Stimulated activated naive B cell treated with anti-CD40 and anti-IgM and Interleukin-4, amounts not matched to agents 10 μg/mL and 1 μg/mL and 100 μg/mL, for 72 hours (primary cell): ENCODE measurements at regions not wholly inside any gene's neighbourhood (a gene's known extent, or its start where the extent isn't known, plus 50 kb on each side); places are given as distances from the start of the nearest gene placed in this dataset.

ENCODE experiments used
- ATAC-seq, 2 donors: fragments of 150-1000 bp; cut with Tn5 transposase; replicated peaks; 2 replicates each; pipeline ENCODE4 v1.10.0; 2021; ENCODE audit warnings: moderate library complexity in 1 of 2
- DNase-seq: peaks from one replicate; pipeline ENCODE4 v3.0.0; 2021
- H3K27ac Mint-ChIP-seq: one replicate; pipeline ENCODE4 v1.8.0; 2022; ENCODE audit warnings: mild to moderate bottlenecking, mixed read lengths
- H3K27me3 Mint-ChIP-seq, 2 donors: one replicate each; pipeline ENCODE4 v1.8.0; 2022; ENCODE audit warnings: mixed read lengths in 2 of 2
- H3K36me3 Mint-ChIP-seq, 2 donors: one replicate each; pipeline ENCODE4 v1.8.0; 2022; ENCODE audit warnings: mixed read lengths in 2 of 2, mild to moderate bottlenecking in 1 of 2
- H3K4me1 Mint-ChIP-seq, 2 donors: one replicate each; pipeline ENCODE4 v1.8.0; 2022; ENCODE audit warnings: mixed read lengths in 2 of 2, mild to moderate bottlenecking in 1 of 2
- H3K4me3 Mint-ChIP-seq, 2 donors: one replicate each; pipeline ENCODE4 v1.8.0; 2022; ENCODE audit warnings: mild to moderate bottlenecking in 2 of 2, mixed read lengths in 2 of 2, moderate library complexity in 1 of 2
- H3K9me3 Mint-ChIP-seq, 2 donors: one replicate each; pipeline ENCODE4 v1.8.0; 2022; ENCODE audit warnings: mixed read lengths in 2 of 2, mild to moderate bottlenecking in 1 of 2

DNA sequence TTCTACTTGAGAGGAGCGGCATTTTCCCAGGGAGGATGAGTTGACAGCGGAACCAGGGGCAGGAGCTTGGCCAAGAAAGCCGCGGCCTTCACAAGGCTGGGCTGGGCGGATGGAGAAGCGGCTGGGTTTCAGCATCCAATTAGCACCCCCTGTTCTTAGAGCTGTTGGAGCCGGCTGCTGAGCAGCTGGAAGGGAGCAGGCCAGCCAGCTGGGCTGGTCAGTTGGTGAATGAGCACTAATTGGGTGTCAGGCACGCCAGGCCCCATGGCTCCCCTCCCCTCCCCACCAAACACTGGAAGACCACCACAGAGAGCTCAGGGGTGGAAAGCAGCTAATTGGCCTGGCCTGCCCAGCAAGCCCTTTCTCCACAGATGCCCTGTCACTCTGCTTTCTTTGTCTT, 245.6 kb downstream of the RRAGC start:
- Mint-ChIP-seq H3K4me3 (no peak overlapping the region), H3K27me3 (peaks cover 49 to 55% of the 10 kb centered on the region in 2 donors), H3K4me1 (no peaks in the 10 kb centered on the region), H3K27ac (no peak overlapping the region), H3K36me3 (peaks cover 3% of the 10 kb centered on the region in 2 donors), H3K9me3 (peaks cover 7 to 11% of the 10 kb centered on the region in 2 donors)
- no peak for DNase-seq
- no peak for ATAC-seq

GRCh38 chr1:38612951-38613350, 246.6 kb downstream of the RRAGC start:
- Mint-ChIP-seq H3K9me3 (peaks cover 7 to 11% of the 10 kb centered on the region in 2 donors), H3K27ac (no peak overlapping the region), H3K36me3 (peaks cover 3% of the 10 kb centered on the region in 2 donors), H3K4me1 (peaks cover 0 to 2% of the 10 kb centered on the region in 2 donors), H3K4me3 (no peak overlapping the region), H3K27me3 (peaks cover 49 to 58% of the 10 kb centered on the region in 2 donors)
- ATAC-seq (no peak), DNase-seq (no peak)

- Mint-ChIP-seq H3K4me3 (no peak overlapping the region), H3K27ac (peak overlapping the region; percentile 63), H3K4me1 (peaks cover 0 to 2% of the 10 kb centered on the region in 2 donors), H3K9me3 (peaks cover 7 to 11% of the 10 kb centered on the region in 2 donors), H3K27me3 (peaks cover 39 to 49% of the 10 kb centered on the region in 2 donors), H3K36me3 (peaks cover 3% of the 10 kb centered on the region in 2 donors)
- ATAC-seq (no peak), DNase-seq (no peak)
These were observed 247.8 kb downstream of the RRAGC start for GRCh38 chr1:38611664-38612211.

GRCh38 chr1:38609166-38610025, 250.2 kb downstream of the RRAGC start:
- Mint-ChIP-seq H3K4me1 (peaks cover 0 to 2% of the 10 kb centered on the region in 2 donors), H3K27ac (no peak overlapping the region), H3K36me3 (no peaks in the 10 kb centered on the region), H3K27me3 (peaks cover 23 to 45% of the 10 kb centered on the region in 2 donors), H3K4me3 (no peak overlapping the region), H3K9me3 (no peaks in the 10 kb centered on the region)
- DNase-seq (no peak), ATAC-seq (no peak)

DNA sequence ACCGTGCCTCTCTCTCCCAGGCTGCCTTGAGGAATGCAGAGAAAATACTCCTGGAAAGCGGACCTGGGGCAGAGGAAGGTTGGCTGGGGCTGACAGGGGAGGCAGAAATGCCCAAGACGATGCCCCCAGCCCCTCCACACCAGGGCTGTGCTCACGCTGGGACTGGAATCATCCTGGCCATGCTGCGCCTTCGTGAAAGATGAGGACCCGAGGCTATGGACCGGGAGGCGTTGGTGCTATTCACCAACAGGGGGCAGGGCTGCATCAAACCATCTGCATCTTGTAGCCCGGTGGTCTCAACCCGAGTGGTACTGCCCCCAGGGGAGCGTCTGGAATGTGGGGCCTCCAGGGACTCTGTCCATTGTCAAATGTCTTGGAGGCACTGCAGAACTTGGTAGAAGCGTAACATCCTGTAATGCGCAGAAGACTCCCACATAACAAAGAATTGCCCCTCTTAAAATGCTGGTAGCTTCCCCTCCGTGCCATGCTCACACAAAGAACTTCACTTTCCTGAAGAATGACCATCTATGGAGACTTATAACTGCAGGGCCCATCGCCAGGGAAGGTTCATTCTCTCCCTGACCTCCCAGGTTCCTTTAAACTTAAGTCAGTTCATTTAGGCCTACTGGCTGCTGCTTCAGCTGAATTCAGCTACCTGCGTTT, 251.2 kb downstream of the RRAGC start:
- Mint-ChIP-seq H3K27ac (no peak overlapping the region), H3K4me3 (no peak overlapping the region), H3K9me3 (no peaks in the 10 kb centered on the region), H3K4me1 (peaks cover 0 to 2% of the 10 kb centered on the region in 2 donors), H3K27me3 (peaks cover 18 to 36% of the 10 kb centered on the region in 2 donors), H3K36me3 (no peaks in the 10 kb centered on the region)
- ATAC-seq (peak; percentile 38 to 42), DNase-seq (no peak)

DNA sequence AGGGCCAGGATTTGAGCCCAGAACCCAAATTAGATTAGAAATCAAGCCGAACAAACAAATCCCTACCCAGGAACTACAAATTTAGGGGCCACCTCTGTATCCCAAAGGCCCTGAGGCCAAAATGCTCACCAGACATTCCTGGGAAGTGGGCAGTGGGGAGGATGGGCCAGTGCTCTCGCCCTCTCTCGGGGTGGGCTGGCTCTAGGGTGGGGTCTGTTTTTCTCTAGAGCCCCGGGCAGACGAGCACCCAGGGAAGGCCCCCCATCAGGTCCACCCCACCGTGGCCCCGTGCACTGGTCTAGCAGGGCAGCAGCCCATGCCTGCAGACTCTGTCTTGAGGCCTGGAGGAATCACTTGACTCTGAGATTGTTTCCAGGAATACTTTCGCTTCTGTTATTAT, 252.0 kb downstream of the RRAGC start:
- no peak overlapping the region for H3K27ac Mint-ChIP-seq
- H3K36me3 Mint-ChIP-seq: no peaks in the 10 kb centered on the region
- ATAC-seq: no peak
- no peak overlapping the region for H3K4me3 Mint-ChIP-seq
- no peak for DNase-seq
- peaks cover 14 to 39% of the 10 kb centered on the region in 2 donors for H3K27me3 Mint-ChIP-seq
- H3K9me3 Mint-ChIP-seq: no peaks in the 10 kb centered on the region
- H3K4me1 Mint-ChIP-seq: peaks cover 0 to 2% of the 10 kb centered on the region in 2 donors

- Mint-ChIP-seq H3K4me3 (no peak overlapping the region), H3K4me1 (peaks cover 0 to 4% of the 10 kb centered on the region in 2 donors), H3K9me3 (no peaks in the 10 kb centered on the region), H3K27me3 (peaks cover 17 to 32% of the 10 kb centered on the region in 2 donors), H3K36me3 (no peaks in the 10 kb centered on the region), H3K27ac (no peak overlapping the region)
- no peak for ATAC-seq
- DNase-seq: no peak
These were observed 254.5 kb downstream of the RRAGC start for GRCh38 chr1:38605063-38605462.

- Mint-ChIP-seq H3K4me1 (peaks cover 0 to 4% of the 10 kb centered on the region in 2 donors), H3K27me3 (peaks cover 13 to 27% of the 10 kb centered on the region in 2 donors), H3K27ac (no peak overlapping the region), H3K36me3 (no peaks in the 10 kb centered on the region), H3K4me3 (no peak overlapping the region), H3K9me3 (no peaks in the 10 kb centered on the region)
- ATAC-seq (no peak), DNase-seq (no peak)
These were observed 255.7 kb downstream of the RRAGC start for GRCh38 chr1:38603907-38604306.

DNA sequence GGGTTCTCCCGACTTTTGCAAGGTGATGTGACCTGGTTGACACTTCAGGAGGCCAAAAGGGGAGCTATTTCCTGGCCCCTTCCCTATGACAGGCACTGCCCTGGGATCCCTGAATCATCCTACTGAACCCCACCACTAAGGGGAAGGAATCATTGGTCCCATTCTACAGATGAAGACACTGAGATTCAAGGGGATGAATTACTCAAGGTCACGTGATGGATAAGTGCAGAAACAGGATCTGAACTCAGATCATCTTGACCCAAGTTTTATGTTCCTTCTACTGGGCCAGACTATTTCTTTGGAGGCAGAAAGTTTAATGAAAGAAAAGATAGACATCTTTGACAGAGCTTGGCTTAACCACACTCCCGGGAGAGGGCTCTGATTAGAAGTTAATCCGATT, 258.7 kb downstream of the RRAGC start:
- DNase-seq: no peak
- Mint-ChIP-seq H3K27me3 (peaks cover 24 to 27% of the 10 kb centered on the region in 2 donors), H3K9me3 (peaks cover 0 to 2% of the 10 kb centered on the region in 2 donors), H3K4me3 (no peak overlapping the region), H3K27ac (no peak overlapping the region), H3K36me3 (no peaks in the 10 kb centered on the region), H3K4me1 (peaks cover 0 to 2% of the 10 kb centered on the region in 2 donors)
- ATAC-seq: no peak

DNA sequence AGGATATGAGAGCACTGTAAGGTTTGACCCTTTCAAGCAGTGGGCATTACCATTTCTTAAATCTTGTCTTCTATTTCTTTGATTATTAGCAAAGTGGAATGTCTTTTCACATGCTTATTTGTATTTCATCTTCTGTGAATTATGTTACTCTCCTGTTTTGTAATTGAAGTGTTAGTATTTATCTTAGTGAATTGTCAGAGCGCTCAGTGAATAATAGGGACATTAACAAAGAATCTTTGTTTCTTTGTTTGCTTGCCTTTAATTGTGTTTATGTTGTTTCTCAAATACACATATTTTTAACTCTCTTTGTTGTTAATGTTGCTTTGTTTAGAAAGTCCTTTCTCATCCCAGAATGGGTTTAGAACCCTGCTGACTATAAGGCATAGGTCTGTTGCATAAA, 259.3 kb downstream of the RRAGC start:
- Mint-ChIP-seq H3K4me1 (peaks cover 0 to 2% of the 10 kb centered on the region in 2 donors), H3K36me3 (no peaks in the 10 kb centered on the region), H3K9me3 (peaks cover under 1 to 2% of the 10 kb centered on the region in 2 donors), H3K27ac (no peak overlapping the region), H3K4me3 (no peak overlapping the region), H3K27me3 (peaks cover 29 to 30% of the 10 kb centered on the region in 2 donors)
- peak in 1 of 2 donors; percentile 31 for ATAC-seq
- DNase-seq: no peak

GRCh38 chr1:38598118-38598517, 261.5 kb downstream of the RRAGC start:
- no peak overlapping the region for H3K27ac Mint-ChIP-seq
- H3K9me3 Mint-ChIP-seq: peaks cover 9 to 11% of the 10 kb centered on the region in 2 donors
- peaks cover 0 to 2% of the 10 kb centered on the region in 2 donors for H3K4me1 Mint-ChIP-seq
- peaks cover 0 to 5% of the 10 kb centered on the region in 2 donors for H3K36me3 Mint-ChIP-seq
- DNase-seq (no peak), ATAC-seq (no peak)
- no peak overlapping the region for H3K4me3 Mint-ChIP-seq
- peaks cover 48 to 52% of the 10 kb centered on the region in 2 donors for H3K27me3 Mint-ChIP-seq

- H3K9me3 Mint-ChIP-seq: peaks cover 0 to 8% of the 10 kb centered on the region in 2 donors
- no peak overlapping the region for H3K27ac Mint-ChIP-seq
- H3K4me1 Mint-ChIP-seq: peaks cover 15 to 16% of the 10 kb centered on the region in 2 donors
- peaks cover 24 to 52% of the 10 kb centered on the region in 2 donors for H3K27me3 Mint-ChIP-seq
- peaks cover 0 to 4% of the 10 kb centered on the region in 2 donors for H3K36me3 Mint-ChIP-seq
- DNase-seq: no peak
- no peak for ATAC-seq
- no peak overlapping the region for H3K4me3 Mint-ChIP-seq
These were observed 270.5 kb downstream of the RRAGC start for GRCh38 chr1:38589036-38589435.

GRCh38 chr1:38587766-38588165, 271.8 kb downstream of the RRAGC start:
- DNase-seq: no peak
- Mint-ChIP-seq H3K27me3 (peaks cover 13 to 39% of the 10 kb centered on the region in 2 donors), H3K4me3 (no peak overlapping the region), H3K27ac (no peak overlapping the region), H3K4me1 (peaks cover 15 to 16% of the 10 kb centered on the region in 2 donors), H3K36me3 (peaks cover 0 to 4% of the 10 kb centered on the region in 2 donors), H3K9me3 (peaks cover 4 to 7% of the 10 kb centered on the region in 2 donors)
- ATAC-seq: no peak

- Mint-ChIP-seq H3K4me3 (peak overlapping the region in 1 of 2 donors; percentile 56), H3K27ac (no peak overlapping the region), H3K36me3 (no peaks in the 10 kb centered on the region), H3K4me1 (peaks cover 15 to 16% of the 10 kb centered on the region in 2 donors), H3K9me3 (peaks cover 3 to 4% of the 10 kb centered on the region in 2 donors), H3K27me3 (peaks cover 13 to 33% of the 10 kb centered on the region in 2 donors)
- DNase-seq: peak; percentile 32
- ATAC-seq: peak; percentile 55 to 67
These were observed 272.5 kb downstream of the RRAGC start for GRCh38 chr1:38586993-38587646.
